Esophagus squamous epithelium (tissue), 5 donors: ENCODE measurements at regions not wholly inside any gene's neighbourhood (a gene's known extent, or its start where the extent isn't known, plus 50 kb on each side); places are given as distances from the start of the nearest gene placed in this dataset.

Source experiments
- DNase-seq: peaks from one replicate; lab custom pipeline; 2025; lab: John Stamatoyannopoulos, UW
- H3K27ac ChIP-seq, 4 donors: fragments of 200-600 bp; sonication (generic); one replicate each; pipeline ENCODE4 v1.5.1; 2016 to 2019; ENCODE audit warnings: mild to moderate bottlenecking in 1 of 4
- H3K27me3 ChIP-seq, 4 donors: fragments of 200-600 bp; sonication (generic); 1 replicate in 3 of 4; 2 replicates in 1 of 4; pipeline versions ENCODE4 v1.5.1 to v1.6.0; 2017 to 2021; ENCODE audit warnings: antibody characterized with exemption in 1 of 4
- H3K36me3 ChIP-seq, 3 donors: fragments of 200-600 bp; sonication (generic); one replicate each; pipeline ENCODE4 v1.5.1; 2016 to 2019
- H3K4me1 ChIP-seq, 3 donors: fragments of 200-600 bp; sonication (generic); one replicate each; pipeline ENCODE4 v1.5.1; 2017 to 2019
- H3K4me3 ChIP-seq, 4 donors: fragments of 200-600 bp; sonication (generic); 1 replicate in 3 of 4; 2 replicates in 1 of 4; pipeline ENCODE4 v1.5.1; 2016 to 2019; ENCODE audit warnings: mild to moderate bottlenecking in 2 of 4, moderate library complexity in 1 of 4
- H3K9me3 ChIP-seq, 3 donors: fragments of 200-600 bp; sonication (generic); one replicate each; pipeline ENCODE4 v1.5.1; 2016 to 2019
- POLR2A ChIP-seq, 4 donors: fragments of 450-650 bp; IDR thresholded peaks; one replicate each; pipeline ENCODE4 v1.6.1; 2017; ENCODE audit warnings: antibody characterized with exemption in 4 of 4, mild to moderate bottlenecking in 4 of 4, moderate library complexity in 3 of 4
- WGBS, 2 donors: methylation state at CpG; one replicate each; pipeline ENCODE4 v1.1.5; 2018; 5-methylcytosine and 5-hydroxymethylcytosine counted together
- intact Hi-C: fragments of 100-400 bp; cut with DNase I; formaldehyde crosslinking; loops from one replicate; pipeline ENCODE4 v1.15.0; 2022
- TF ChIP-seq, protein P1 (sequence below), 6 experiments: fragments of 450-650 bp in 4 of 6; fragments of 200-600 bp in 2 of 6; sonication (generic) in 2 of 6; IDR thresholded peaks; one replicate each; pipeline ENCODE4 v1.5.1; 2016 to 2019; ENCODE audit warnings: antibody characterized with exemption in 6 of 6, mild to moderate bottlenecking in 4 of 6, moderate library complexity in 4 of 6
- donor health status: DM: yes; HTN: yes; CAD: no.

DNA sequence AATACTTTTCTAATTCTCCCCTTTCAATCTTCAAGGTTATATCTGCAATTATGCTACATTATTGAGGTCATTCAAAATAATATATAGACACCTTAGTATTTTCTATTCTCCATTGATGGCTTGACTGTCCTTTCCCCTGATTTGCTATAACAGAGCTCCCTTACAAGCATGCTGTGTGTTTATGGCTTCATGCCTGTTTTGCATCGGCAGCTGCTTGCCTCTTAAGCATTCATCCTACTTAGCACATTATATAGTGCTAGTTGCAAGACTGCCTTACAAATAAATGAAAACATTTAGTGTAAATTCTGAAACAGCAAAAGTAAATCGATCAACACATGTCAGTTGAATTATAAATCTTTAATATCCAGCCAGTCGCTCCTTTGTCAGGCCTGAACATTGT is 476.2 kb upstream of the POU3F2 start:
- Histone ChIP-seq H3K36me3 (no peaks in the 10 kb centered on the region), H3K27ac (no peak overlapping the region), H3K4me3 (no peak overlapping the region), H3K4me1 (no peaks in the 10 kb centered on the region), H3K27me3 (no peaks in the 10 kb centered on the region), H3K9me3 (no peaks in the 10 kb centered on the region)
- TF ChIP-seq, protein P1, sequence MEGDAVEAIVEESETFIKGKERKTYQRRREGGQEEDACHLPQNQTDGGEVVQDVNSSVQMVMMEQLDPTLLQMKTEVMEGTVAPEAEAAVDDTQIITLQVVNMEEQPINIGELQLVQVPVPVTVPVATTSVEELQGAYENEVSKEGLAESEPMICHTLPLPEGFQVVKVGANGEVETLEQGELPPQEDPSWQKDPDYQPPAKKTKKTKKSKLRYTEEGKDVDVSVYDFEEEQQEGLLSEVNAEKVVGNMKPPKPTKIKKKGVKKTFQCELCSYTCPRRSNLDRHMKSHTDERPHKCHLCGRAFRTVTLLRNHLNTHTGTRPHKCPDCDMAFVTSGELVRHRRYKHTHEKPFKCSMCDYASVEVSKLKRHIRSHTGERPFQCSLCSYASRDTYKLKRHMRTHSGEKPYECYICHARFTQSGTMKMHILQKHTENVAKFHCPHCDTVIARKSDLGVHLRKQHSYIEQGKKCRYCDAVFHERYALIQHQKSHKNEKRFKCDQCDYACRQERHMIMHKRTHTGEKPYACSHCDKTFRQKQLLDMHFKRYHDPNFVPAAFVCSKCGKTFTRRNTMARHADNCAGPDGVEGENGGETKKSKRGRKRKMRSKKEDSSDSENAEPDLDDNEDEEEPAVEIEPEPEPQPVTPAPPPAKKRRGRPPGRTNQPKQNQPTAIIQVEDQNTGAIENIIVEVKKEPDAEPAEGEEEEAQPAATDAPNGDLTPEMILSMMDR (IDR thresholded peaks at IDR 0.05): no peak
- no peak for TF ChIP-seq POLR2A (IDR thresholded peaks at IDR 0.05)
- no peak for DNase-seq
- intact Hi-C loops: no loop called here
- WGBS, 2 donors: 62 to 66% methylated on average over 3 of the region's 3 CpGs

DNA sequence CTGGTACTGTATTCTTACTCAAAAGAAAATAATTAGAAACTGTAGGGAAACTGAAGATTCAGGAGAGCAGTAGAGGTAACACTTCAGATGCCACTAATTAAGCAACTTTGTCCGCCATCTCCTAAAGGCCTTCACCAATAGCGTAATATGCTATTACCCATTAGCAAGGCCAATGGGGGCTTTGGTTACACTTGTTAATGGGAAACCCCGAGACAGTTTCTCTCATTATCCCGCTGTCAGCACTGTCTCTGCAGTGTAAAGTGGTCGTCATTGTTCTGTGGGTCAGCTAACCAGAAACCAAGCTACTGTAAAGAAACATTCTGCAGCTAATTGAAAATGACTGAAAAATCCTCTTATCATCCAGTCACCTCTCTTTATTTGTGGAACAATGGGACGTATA is 468.0 kb upstream of the POU3F2 start:
- no peaks in the 10 kb centered on the region for H3K9me3 ChIP-seq
- 65 to 77% methylated on average over 6 of the region's 6 CpGs for WGBS, 2 donors
- intact Hi-C loops: no loop called here
- H3K36me3 ChIP-seq: no peaks in the 10 kb centered on the region
- H3K27ac ChIP-seq: no peak overlapping the region
- no peaks in the 10 kb centered on the region for H3K4me1 ChIP-seq
- no peak overlapping the region for H3K4me3 ChIP-seq
- TF ChIP-seq, protein P1 (IDR thresholded peaks at IDR 0.05): no peak
- no peak for TF ChIP-seq POLR2A (IDR thresholded peaks at IDR 0.05)
- DNase-seq: no peak
- no peaks in the 10 kb centered on the region for H3K27me3 ChIP-seq

DNA sequence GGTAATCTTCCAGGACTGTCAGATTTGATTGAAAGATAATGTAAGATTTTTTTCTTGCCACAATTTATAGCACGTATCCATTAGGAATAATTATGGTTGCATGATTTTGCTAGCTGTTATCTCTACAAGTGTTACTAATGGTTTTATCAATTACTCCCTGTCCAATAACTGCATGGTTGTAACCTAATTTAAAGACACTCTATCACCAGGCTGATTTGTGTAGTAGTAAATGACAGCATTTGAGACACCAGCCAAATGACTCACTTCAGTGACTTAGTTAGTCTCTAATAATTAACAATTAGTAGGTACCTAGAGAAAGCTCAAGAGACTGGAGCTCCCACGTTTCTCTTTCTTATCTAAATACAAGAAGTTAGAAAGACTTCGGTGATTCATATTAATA is 453.8 kb upstream of the POU3F2 start:
- no peaks in the 10 kb centered on the region for H3K9me3 ChIP-seq
- intact Hi-C loops: no loop called here
- DNase-seq: no peak
- H3K27me3 ChIP-seq: no peaks in the 10 kb centered on the region
- H3K36me3 ChIP-seq: no peaks in the 10 kb centered on the region
- no peak overlapping the region for H3K27ac ChIP-seq
- no peaks in the 10 kb centered on the region for H3K4me1 ChIP-seq
- H3K4me3 ChIP-seq: no peak overlapping the region
- WGBS, 2 donors: 59 to 62% methylated on average over 3 of the region's 3 CpGs
- TF ChIP-seq POLR2A (IDR thresholded peaks at IDR 0.05): no peak
- TF ChIP-seq, protein P1 (IDR thresholded peaks at IDR 0.05): no peak

DNA sequence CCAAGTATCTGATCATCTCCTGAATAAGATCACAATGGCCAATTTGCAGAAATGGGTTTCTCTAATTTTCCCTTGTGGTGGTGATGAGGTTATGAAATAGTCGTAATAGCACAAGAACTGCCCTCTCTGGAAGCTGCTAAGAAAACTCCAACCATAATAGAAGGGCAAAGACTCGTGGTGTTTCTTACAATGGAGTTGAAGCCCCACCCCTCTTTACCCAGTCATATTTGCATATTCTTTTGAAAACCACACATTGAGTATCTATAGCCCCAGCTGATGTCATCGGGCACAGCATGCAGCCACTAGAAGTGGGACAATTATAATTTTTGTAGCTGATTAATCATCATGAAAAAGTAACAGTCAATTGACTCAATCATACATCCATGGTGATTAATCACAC is 452.1 kb upstream of the POU3F2 start:
- no peak for DNase-seq
- intact Hi-C loops: no loop called here
- Histone ChIP-seq H3K4me3 (no peak overlapping the region), H3K27ac (no peak overlapping the region), H3K9me3 (no peaks in the 10 kb centered on the region), H3K36me3 (no peaks in the 10 kb centered on the region), H3K4me1 (no peaks in the 10 kb centered on the region), H3K27me3 (no peaks in the 10 kb centered on the region)
- TF ChIP-seq, protein P1 (IDR thresholded peaks at IDR 0.05): no peak
- no peak for TF ChIP-seq POLR2A (IDR thresholded peaks at IDR 0.05)
- WGBS, 2 donors: 56 to 60% methylated on average over 3 of the region's 3 CpGs

DNA sequence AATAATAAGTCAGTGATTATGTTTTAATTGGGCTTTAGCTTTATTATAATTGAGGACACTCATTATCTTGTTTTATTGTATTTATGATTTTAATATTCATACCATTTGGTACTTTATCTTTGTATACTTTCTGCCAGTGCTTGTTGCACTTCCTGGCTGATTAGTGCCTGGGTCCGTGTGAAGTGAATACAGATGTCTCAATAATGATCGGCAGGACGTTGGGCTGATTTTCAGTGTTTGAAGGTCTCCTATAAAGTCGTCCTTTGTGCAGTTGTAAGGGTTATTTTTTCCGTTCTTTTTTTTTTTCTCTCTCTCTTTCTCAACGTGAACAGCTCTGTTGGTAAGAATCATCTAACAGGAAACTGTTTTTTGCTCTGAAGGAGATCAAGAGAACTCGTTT is 450.0 kb upstream of the POU3F2 start:
- Histone ChIP-seq H3K27me3 (no peaks in the 10 kb centered on the region), H3K27ac (no peak overlapping the region), H3K36me3 (no peaks in the 10 kb centered on the region), H3K9me3 (no peaks in the 10 kb centered on the region), H3K4me3 (no peak overlapping the region), H3K4me1 (no peaks in the 10 kb centered on the region)
- no peak for DNase-seq
- TF ChIP-seq, protein P1 (IDR thresholded peaks at IDR 0.05): no peak
- no peak for TF ChIP-seq POLR2A (IDR thresholded peaks at IDR 0.05)
- intact Hi-C loops: no loop called here
- 40 to 49% methylated on average over 7 of the region's 7 CpGs for WGBS, 2 donors
